ENCODE measurements at regions not wholly inside any gene's neighbourhood (a gene's known extent, or its start where the extent isn't known, plus 50 kb on each side); places are given as distances from the start of the nearest gene placed in this dataset.

DNA sequence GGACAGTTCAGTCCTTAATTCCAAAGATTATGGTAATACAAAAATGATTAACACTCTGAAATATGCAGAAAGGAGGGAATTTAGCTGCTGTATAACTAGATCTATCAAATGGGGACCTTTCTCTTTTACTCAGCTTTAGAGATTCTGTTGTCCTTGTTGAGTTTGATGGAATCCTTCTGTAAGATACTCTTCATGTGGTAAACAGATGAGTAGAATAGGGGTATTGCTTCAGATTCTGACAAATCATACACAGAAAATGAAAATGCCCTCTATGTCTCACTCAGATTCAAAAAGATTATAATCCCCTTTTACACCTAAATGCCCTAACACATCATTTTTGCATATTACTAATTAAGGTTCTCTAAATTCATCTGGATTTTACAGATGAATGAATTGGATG, 50.7 kb downstream of the ARHGAP35 start:
- no peaks in the 10 kb centered on the region for H3K27me3 Mint-ChIP-seq
- no peaks in the 10 kb centered on the region for H3K9me3 Mint-ChIP-seq
- H3K27ac Mint-ChIP-seq = no peak overlapping the region
- POLR2A ChIA-PET = no interaction called here
- no peak overlapping the region for H3K4me3 Mint-ChIP-seq
- peaks cover 33% of the 10 kb centered on the region for H3K4me1 Mint-ChIP-seq
- DNase-seq = no peak
- H3K36me3 Mint-ChIP-seq (ENCODE audit: low read depth) = peaks cover 6% of the 10 kb centered on the region
- CTCF ChIA-PET = interaction anchor here (1.2 to 1.5 kb wide), 2 partner anchors 15 to 102 kb away, joined by 3 to 4 read pairs; no protein-coding TSS in a partner anchor

DNA sequence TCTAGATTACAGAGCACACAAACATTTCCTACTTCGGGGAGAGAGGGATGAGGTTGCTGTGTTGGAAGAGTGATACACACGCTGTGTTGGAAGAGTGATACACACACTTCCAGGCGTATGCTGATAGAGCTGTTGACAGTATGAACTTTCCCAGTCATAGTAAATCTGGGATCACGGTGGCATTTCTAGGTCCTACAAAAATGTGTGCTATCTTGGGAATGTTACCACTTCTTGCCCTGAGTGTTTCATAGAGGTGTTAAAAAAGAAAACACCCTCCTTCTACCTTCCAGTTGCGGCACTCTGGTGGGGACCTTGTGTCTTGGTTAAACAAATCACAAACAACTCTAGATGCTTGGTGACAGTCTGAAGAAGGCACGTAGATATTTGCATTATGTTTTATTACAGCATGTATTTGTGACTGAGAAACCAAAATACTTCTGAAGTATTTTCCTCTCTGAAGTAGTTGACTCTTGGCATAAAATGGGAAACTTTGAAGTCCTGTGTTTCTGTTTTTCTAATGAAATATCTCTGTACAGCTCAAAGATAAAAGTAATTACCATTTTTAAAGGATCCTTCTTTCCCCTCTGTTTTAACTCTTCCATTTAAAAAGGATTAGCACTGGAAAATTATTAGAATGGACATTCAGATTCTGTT, 52.5 kb downstream of the ARHGAP35 start:
- Mint-ChIP-seq H3K27me3 (no peaks in the 10 kb centered on the region), H3K4me3 (no peak overlapping the region), H3K27ac (no peak overlapping the region), H3K36me3 (ENCODE audit: low read depth) (peaks cover 7% of the 10 kb centered on the region), H3K4me1 (peaks cover 48% of the 10 kb centered on the region), H3K9me3 (no peaks in the 10 kb centered on the region)
- ChIA-PET CTCF (interaction anchor here (1.3 kb wide), 1 partner anchor 45 kb away, joined by 4 read pairs; no protein-coding TSS in a partner anchor), POLR2A (interaction anchor here (1.4 kb wide), 1 partner anchor 17 kb away, joined by 3 read pairs; no protein-coding TSS in a partner anchor)
- no peak for DNase-seq

DNA sequence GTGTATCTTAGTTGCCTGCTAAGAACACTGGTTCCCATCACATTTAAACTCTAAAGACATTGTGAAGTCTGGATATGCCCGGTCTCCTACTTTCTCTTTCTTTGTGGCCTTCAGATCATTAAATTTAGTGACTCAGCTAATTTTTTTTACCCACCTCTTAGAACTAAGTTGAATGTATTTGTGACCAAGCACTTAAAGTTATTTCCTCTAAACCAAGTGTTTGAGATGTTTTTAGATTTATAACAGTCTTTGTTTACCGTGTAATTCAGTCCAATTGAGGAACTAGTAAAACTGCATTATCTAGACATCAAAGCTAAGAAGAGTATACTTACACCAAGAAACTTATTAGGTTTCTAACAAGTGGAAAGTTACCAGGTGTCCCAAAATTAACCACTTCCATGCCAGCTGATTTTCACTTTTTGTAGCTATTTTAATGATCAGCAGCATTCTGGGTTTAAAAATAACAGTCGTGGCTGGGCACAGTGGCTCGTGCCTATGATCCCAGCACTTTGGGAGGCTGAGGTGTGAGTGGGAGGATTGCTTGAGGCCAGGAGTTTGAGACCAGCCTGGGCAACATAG, 53.1 kb downstream of the ARHGAP35 start:
- Mint-ChIP-seq H3K36me3 (ENCODE audit: low read depth) (peaks cover 13% of the 10 kb centered on the region), H3K9me3 (no peaks in the 10 kb centered on the region), H3K4me1 (peaks cover 52% of the 10 kb centered on the region), H3K27ac (no peak overlapping the region), H3K4me3 (no peak overlapping the region), H3K27me3 (no peaks in the 10 kb centered on the region)
- ChIA-PET CTCF (interaction anchor here (0.8 to 1.3 kb wide), 2 partner anchors 46 to 99 kb away, joined by 3 to 4 read pairs; no protein-coding TSS in a partner anchor), POLR2A (interaction anchor here (1.4 kb wide), 1 partner anchor 18 kb away, joined by 3 read pairs; no protein-coding TSS in a partner anchor)
- no peak for DNase-seq

DNA sequence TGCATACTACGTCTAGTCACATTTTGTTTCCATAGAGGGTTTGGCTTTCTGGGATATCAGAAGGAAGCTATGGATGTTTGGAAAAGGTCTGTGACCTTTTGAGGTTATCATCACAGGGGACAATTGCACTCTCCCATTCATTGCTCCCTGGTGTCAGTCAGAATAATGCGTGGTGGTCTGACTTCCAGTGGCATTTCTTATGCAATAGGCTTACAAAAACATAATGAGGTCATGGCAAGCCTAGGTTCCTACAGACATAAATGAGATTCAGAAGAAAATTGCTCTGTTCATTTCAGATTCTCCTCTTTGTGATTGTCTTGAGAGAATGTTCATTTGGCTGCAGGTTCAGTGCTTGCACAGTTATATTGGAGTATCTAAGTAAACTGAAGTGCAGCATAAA, 54.6 kb downstream of the ARHGAP35 start:
- no peak overlapping the region for H3K27ac Mint-ChIP-seq
- H3K27me3 Mint-ChIP-seq = no peaks in the 10 kb centered on the region
- H3K9me3 Mint-ChIP-seq = no peaks in the 10 kb centered on the region
- no peak for DNase-seq
- H3K4me1 Mint-ChIP-seq = peaks cover 53% of the 10 kb centered on the region
- POLR2A ChIA-PET = no interaction called here
- peaks cover 24% of the 10 kb centered on the region for H3K36me3 Mint-ChIP-seq (ENCODE audit: low read depth)
- CTCF ChIA-PET = interaction anchor here (1.0 to 1.2 kb wide), 2 partner anchors 9 to 98 kb away, joined by 3 read pairs; no protein-coding TSS in a partner anchor
- H3K4me3 Mint-ChIP-seq = no peak overlapping the region

DNA sequence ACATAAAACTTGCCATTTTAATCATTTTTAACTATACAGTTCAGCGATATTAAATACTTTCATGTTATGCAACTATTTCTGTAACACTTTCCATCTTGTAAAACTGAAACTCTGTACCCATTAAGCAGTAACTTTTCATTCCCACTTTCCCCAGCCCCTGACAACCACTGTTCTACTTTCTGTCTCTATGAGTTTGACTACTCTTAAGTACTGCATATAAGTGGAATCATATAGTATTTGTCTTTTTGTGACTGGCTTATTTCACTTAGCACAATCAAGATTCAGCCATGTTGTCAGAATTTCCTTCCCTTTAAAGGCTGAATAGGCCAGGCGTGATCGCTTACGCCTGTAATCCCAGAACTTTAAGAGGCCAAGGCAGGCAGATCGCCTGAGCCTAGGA, 56.2 kb downstream of the ARHGAP35 start:
- H3K9me3 Mint-ChIP-seq = no peaks in the 10 kb centered on the region
- ChIA-PET POLR2A (no interaction called here), CTCF (no interaction called here)
- no peaks in the 10 kb centered on the region for H3K27me3 Mint-ChIP-seq
- no peak overlapping the region for H3K27ac Mint-ChIP-seq
- H3K4me1 Mint-ChIP-seq = peaks cover 50% of the 10 kb centered on the region
- peaks cover 38% of the 10 kb centered on the region for H3K36me3 Mint-ChIP-seq (ENCODE audit: low read depth)
- no peak for DNase-seq
- no peak overlapping the region for H3K4me3 Mint-ChIP-seq

DNA sequence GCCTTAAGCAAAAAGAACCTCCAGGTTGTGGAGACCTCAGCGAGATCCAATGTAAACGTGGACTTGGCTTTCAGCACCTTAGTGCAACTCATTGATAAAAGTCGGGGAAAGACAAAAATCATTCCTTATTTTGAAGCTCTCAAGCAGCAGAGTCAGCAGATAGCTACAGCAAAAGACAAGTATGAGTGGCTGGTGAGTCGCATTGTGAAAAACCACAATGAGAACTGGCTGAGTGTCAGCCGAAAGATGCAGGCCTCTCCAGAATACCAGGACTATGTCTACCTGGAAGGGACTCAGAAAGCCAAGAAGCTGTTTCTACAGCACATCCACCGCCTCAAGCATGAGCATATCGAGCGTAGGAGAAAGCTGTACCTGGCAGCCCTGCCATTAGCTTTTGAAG, 58.5 kb downstream of the ARHGAP35 start:
- no peaks in the 10 kb centered on the region for H3K9me3 Mint-ChIP-seq
- DNase-seq = peak; percentile 21
- H3K4me3 Mint-ChIP-seq = no peak overlapping the region
- H3K36me3 Mint-ChIP-seq (ENCODE audit: low read depth) = peaks cover 45% of the 10 kb centered on the region
- ChIA-PET POLR2A (interaction anchor here (1.1 to 1.6 kb wide), 4 partner anchors 11 to 35 kb away, joined by 3 to 7 read pairs (median 5); no protein-coding TSS in a partner anchor), CTCF (interaction anchor here (1.0 to 1.4 kb wide), 2 partner anchors 12 to 23 kb away, joined by 3 to 5 read pairs; no protein-coding TSS in a partner anchor)
- H3K4me1 Mint-ChIP-seq = peaks cover 46% of the 10 kb centered on the region
- no peaks in the 10 kb centered on the region for H3K27me3 Mint-ChIP-seq
- no peak overlapping the region for H3K27ac Mint-ChIP-seq

DNA sequence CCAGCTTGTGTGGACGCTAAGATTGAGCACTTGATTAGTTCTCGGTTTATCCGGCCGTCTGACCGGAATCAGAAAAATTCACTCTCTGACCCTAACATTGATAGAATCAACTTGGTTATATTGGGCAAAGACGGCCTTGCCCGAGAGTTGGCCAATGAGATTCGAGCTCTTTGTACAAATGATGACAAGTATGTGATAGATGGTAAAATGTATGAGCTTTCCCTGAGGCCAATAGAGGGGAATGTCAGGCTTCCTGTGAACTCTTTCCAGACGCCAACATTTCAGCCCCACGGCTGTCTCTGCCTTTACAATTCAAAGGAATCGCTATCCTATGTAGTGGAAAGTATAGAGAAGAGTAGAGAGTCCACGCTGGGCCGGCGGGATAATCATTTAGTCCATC, 59.6 kb downstream of the ARHGAP35 start:
- POLR2A ChIA-PET = interaction anchor here (1.1 to 1.6 kb wide), 3 partner anchors 12 to 28 kb away, joined by 3 to 7 read pairs (median 4); no protein-coding TSS in a partner anchor
- Mint-ChIP-seq H3K27ac (no peak overlapping the region), H3K4me1 (peaks cover 55% of the 10 kb centered on the region), H3K36me3 (ENCODE audit: low read depth) (peaks cover 52% of the 10 kb centered on the region), H3K9me3 (no peaks in the 10 kb centered on the region), H3K4me3 (no peak overlapping the region), H3K27me3 (no peaks in the 10 kb centered on the region)
- CTCF ChIA-PET = interaction anchor here (0.5 to 1.4 kb wide), 3 partner anchors 24 to 189 kb away, joined by 3 to 5 read pairs (median 3); no protein-coding TSS in a partner anchor
- no peak for DNase-seq

DNA sequence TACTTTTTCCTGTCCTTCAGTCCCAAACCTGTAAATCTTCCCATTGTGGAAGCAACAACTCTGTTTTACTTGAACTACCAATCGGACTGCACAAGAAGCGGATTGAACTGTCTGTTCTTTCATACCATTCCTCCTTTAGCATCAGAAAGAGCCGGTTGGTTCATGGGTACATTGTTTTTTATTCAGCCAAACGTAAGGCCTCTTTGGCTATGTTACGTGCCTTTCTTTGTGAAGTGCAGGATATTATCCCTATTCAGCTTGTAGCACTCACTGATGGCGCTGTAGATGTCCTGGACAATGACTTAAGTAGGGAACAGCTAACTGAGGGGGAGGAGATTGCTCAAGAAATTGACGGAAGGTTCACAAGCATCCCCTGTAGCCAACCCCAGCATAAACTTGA, 60.3 kb downstream of the ARHGAP35 start:
- Mint-ChIP-seq H3K27me3 (no peaks in the 10 kb centered on the region), H3K27ac (no peak overlapping the region), H3K4me1 (peaks cover 59% of the 10 kb centered on the region), H3K4me3 (no peak overlapping the region), H3K36me3 (ENCODE audit: low read depth) (peaks cover 58% of the 10 kb centered on the region), H3K9me3 (no peaks in the 10 kb centered on the region)
- ChIA-PET POLR2A (no interaction called here), CTCF (no interaction called here)
- DNase-seq = no peak

DNA sequence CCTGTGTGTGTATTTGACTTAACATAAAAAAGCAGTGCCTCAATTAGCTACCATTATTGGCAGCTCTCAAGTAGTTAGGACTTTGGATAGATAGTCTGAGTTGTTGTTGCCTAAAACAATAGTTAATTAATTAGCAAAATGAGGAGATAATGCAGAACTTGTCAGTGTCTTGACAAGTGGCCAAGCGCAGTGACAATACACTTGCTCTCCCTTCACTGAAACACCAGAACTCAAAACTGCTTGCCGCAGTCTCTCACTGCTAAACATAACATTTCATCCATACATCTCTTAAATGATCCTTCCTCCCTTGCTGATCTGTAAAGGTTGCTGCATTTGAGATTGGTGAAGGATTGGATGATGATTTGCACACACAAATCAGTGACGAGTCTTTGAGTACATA, 61.7 kb downstream of the ARHGAP35 start:
- no peak overlapping the region for H3K27ac Mint-ChIP-seq
- DNase-seq = no peak
- H3K27me3 Mint-ChIP-seq = no peaks in the 10 kb centered on the region
- no peak overlapping the region for H3K4me3 Mint-ChIP-seq
- H3K4me1 Mint-ChIP-seq = peaks cover 62% of the 10 kb centered on the region
- POLR2A ChIA-PET = no interaction called here
- H3K36me3 Mint-ChIP-seq (ENCODE audit: low read depth) = peaks cover 65% of the 10 kb centered on the region
- CTCF ChIA-PET = no interaction called here
- no peaks in the 10 kb centered on the region for H3K9me3 Mint-ChIP-seq

DNA sequence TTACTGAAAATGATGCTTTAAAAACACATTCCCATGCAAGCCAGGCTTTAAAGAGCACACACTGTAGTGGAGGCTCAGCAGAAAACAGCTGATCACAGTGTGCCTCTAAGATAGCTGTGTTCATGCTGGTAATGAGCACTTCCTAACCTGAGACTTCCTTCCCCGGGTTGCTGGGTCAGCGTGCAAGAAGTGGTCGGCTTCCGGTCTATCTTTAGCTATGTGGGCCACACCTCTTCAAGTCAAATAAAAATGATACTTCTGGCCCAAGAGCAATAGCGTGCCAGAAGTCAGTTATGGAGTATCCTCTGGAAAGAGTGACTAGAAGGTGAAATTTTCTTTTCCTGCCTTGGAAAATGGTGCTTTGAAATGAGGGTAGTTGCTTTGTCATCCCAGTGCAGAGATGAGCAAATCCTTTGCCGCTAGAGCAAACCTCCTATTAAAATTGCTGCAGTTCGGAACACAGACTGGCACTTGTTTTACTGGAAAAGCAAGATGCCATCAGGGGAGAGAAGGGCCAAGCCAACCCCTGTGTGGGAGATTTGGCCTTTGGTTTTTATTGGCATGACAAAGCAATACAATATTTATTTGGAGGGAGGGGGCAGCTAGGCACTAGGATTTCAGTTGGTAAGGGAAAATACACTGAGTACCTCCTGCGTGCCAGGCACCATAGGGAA, 64.2 kb downstream of the ARHGAP35 start:
- Mint-ChIP-seq H3K27me3 (no peaks in the 10 kb centered on the region), H3K9me3 (no peaks in the 10 kb centered on the region), H3K4me1 (peaks cover 52% of the 10 kb centered on the region), H3K27ac (peak overlapping the region; percentile 74), H3K36me3 (ENCODE audit: low read depth) (peaks cover 50% of the 10 kb centered on the region), H3K4me3 (peak overlapping the region; percentile 22)
- CTCF ChIA-PET = interaction anchor here (0.7 to 2.7 kb wide), 8 partner anchors 9 to 89 kb away, joined by 3 to 15 read pairs (median 4); no protein-coding TSS in a partner anchor
- peak; percentile 64 for DNase-seq
- POLR2A ChIA-PET = interaction anchor here (0.9 to 2.4 kb wide), 5 partner anchors 11 to 206 kb away, joined by 3 to 23 read pairs (median 4); no protein-coding TSS in a partner anchor

DNA sequence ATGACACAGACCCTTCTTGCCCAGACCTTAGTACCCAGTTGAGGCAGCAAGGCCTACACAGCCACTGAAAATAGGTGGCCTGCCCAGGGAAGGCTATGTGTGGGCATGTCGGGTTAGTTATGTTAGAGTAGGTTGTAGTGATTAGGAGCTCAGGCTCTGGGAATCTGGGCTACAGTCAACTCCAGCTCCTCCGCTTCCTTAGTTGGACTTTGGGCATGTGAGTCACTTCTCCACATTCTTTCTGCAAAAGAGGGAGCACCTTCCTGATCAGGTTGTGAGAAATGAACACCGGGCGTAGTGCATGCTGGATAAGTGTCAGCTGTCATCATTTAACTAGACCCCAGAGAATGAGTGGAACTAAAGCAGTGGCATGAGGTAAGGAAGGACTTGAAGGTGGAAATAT, 64.8 kb downstream of the ARHGAP35 start:
- CTCF ChIA-PET = interaction anchor here (0.5 to 2.7 kb wide), 8 partner anchors 32 to 119 kb away, joined by 3 to 15 read pairs (median 4); no protein-coding TSS in a partner anchor
- no peaks in the 10 kb centered on the region for H3K9me3 Mint-ChIP-seq
- no peak for DNase-seq
- H3K4me3 Mint-ChIP-seq = no peak overlapping the region
- peaks cover 46% of the 10 kb centered on the region for H3K36me3 Mint-ChIP-seq (ENCODE audit: low read depth)
- no peaks in the 10 kb centered on the region for H3K27me3 Mint-ChIP-seq
- POLR2A ChIA-PET = interaction anchor here (1.1 to 2.4 kb wide), 5 partner anchors 11 to 206 kb away, joined by 3 to 23 read pairs (median 3); partner anchors contain the start of gene ARHGAP35
- H3K27ac Mint-ChIP-seq = no peak overlapping the region
- peaks cover 54% of the 10 kb centered on the region for H3K4me1 Mint-ChIP-seq

DNA sequence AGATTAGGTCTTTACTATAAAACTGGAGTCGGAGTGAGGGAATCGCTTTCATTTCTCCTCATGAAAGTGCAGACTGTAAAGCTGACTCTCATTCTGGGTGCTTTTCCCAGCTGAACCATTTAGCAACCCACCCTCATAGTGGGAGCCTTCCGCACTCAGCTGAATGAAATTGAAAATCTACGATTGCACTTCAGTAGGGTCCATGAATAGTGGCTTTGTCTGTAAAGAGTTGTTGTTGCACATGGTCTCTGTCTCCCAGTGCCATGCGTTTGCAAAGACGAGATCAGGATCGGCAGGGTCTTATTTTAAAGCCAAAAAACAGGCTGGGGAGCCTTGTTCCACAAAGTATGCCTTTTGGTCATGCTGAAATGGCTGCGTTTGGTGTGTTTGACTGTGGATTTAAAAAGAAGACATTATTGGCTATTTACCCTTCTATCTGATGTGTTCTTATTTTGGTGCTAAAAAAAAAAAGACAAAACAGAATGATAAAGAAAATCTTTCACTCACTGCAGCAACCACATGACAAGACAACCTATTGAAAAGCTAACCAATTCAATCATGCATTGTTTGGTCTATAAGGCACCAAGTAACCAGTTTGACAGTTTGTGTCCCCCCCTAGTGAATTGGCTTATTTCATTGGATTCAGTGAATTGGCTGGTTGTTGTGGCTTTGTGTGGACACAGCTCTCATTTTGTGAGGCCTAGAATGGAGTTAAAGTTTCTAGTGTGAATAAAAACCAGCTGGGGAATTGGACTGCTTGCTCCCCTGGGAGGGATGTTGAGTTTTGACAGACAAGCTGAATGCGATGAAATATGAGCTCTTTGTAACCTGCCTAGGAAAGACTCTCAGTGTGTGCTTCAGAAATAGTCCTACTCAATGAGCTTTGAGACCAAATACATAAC, 65.6 kb downstream of the ARHGAP35 start:
- no peak overlapping the region for H3K4me3 Mint-ChIP-seq
- H3K27me3 Mint-ChIP-seq = no peaks in the 10 kb centered on the region
- no peak for DNase-seq
- POLR2A ChIA-PET = interaction anchor here (0.8 to 2.4 kb wide), 7 partner anchors 10 to 65 kb away, joined by 3 to 23 read pairs (median 5); partner anchors contain the start of gene ARHGAP35
- CTCF ChIA-PET = interaction anchor here (0.5 to 2.7 kb wide), 6 partner anchors 63 to 87 kb away, joined by 3 to 15 read pairs (median 4); no protein-coding TSS in a partner anchor
- H3K4me1 Mint-ChIP-seq = peaks cover 62% of the 10 kb centered on the region
- H3K36me3 Mint-ChIP-seq (ENCODE audit: low read depth) = peaks cover 42% of the 10 kb centered on the region
- no peaks in the 10 kb centered on the region for H3K9me3 Mint-ChIP-seq
- no peak overlapping the region for H3K27ac Mint-ChIP-seq
